Common myeloid progenitor, CD34-positive (primary cell): ENCODE measurements at regions not wholly inside any gene's neighbourhood (a gene's known extent, or its start where the extent isn't known, plus 50 kb on each side); places are given as distances from the start of the nearest gene placed in this dataset.

ENCODE experiments used
- CTCF ChIA-PET: fragments of 350-600 bp; sonication (Branson Sonifier 250); formaldehyde crosslinking; loops from one replicate; lab custom pipeline; 2021; ENCODE audit warnings: antibody characterized with exemption; lab: Charles Lee
- POLR2A ChIA-PET: fragments of 350-600 bp; sonication (Branson Sonifier 250); formaldehyde crosslinking; loops from one replicate; lab custom pipeline; 2021; ENCODE audit warnings: antibody characterized with exemption; lab: Charles Lee
- DNase-seq, 3 donors: peaks; one replicate each; pipeline versions ENCODE4 v3.0.0 to v3.0.0-alpha.2; 2013
- H3K27ac ChIP-seq, 2 experiments: 1 replicate in 1 of 2; 2 replicates in 1 of 2; pipeline ENCODE4 v1.7.0; 2013; ENCODE audit warnings: inconsistent platforms in 2 of 2, low read length in 2 of 2, mild to moderate bottlenecking in 2 of 2, low read depth in 1 of 2, moderate library complexity in 1 of 2; ENCODE audit not compliant: severe bottlenecking in 2 of 2, insufficient read depth in 1 of 2, poor library complexity in 1 of 2
- H3K27me3 ChIP-seq, 5 experiments: replicated peaks in 2 of 5; 1 replicate in 3 of 5; 2 replicates in 2 of 5; pipeline versions ENCODE4 v1.6.1 to v1.7.0; 2013; ENCODE audit warnings: low read length in 4 of 5, mild to moderate bottlenecking in 2 of 5, moderate library complexity in 2 of 5, inconsistent platforms in 1 of 5; ENCODE audit not compliant: insufficient read depth in 5 of 5, control insufficient read depth in 4 of 5
- H3K36me3 ChIP-seq, 4 experiments: 1 replicate in 2 of 4; 2 replicates in 2 of 4; pipeline versions ENCODE4 v1.6.1 to v1.7.0; 2013; ENCODE audit warnings: low read length in 3 of 4, control low read depth in 1 of 4, mild to moderate bottlenecking in 1 of 4; ENCODE audit not compliant: control insufficient read depth in 4 of 4, insufficient read depth in 4 of 4
- H3K4me1 ChIP-seq, 4 experiments: 1 replicate in 3 of 4; 2 replicates in 1 of 4; pipeline versions ENCODE4 v1.6.1 to v1.7.1; 2013; ENCODE audit warnings: low read length in 3 of 4, mild to moderate bottlenecking in 3 of 4, control low read depth in 1 of 4, inconsistent platforms in 1 of 4, moderate library complexity in 1 of 4; ENCODE audit not compliant: control insufficient read depth in 4 of 4, insufficient read depth in 4 of 4; ENCODE audit errors: control extremely low read depth in 1 of 4
- H3K4me3 ChIP-seq, 7 experiments: 1 replicate in 4 of 7; 2 replicates in 3 of 7; pipeline versions ENCODE4 v1.5.1 to v1.7.0; 2013; ENCODE audit warnings: mild to moderate bottlenecking in 7 of 7, low read length in 6 of 7, moderate library complexity in 6 of 7, inconsistent platforms in 2 of 7, low read depth in 2 of 7, control low read depth in 1 of 7; ENCODE audit not compliant: insufficient read depth in 4 of 7, control insufficient read depth in 1 of 7; ENCODE audit errors: extremely low read depth in 1 of 7
- H3K9me3 ChIP-seq, 5 experiments: 1 replicate in 4 of 5; 2 replicates in 1 of 5; pipeline versions ENCODE4 v1.6.1 to v1.7.1; 2013; ENCODE audit warnings: low read length in 4 of 5, mild to moderate bottlenecking in 2 of 5, inconsistent platforms in 1 of 5, low read depth in 1 of 5, moderate library complexity in 1 of 5; ENCODE audit not compliant: control insufficient read depth in 4 of 5, insufficient read depth in 2 of 5; ENCODE audit errors: control extremely low read depth in 1 of 5
- WGBS: methylation state at CpG from one replicate; pipeline ENCODE4 v1.1.5; 2013; ENCODE audit not compliant: insufficient coverage; 5-methylcytosine and 5-hydroxymethylcytosine counted together

DNA sequence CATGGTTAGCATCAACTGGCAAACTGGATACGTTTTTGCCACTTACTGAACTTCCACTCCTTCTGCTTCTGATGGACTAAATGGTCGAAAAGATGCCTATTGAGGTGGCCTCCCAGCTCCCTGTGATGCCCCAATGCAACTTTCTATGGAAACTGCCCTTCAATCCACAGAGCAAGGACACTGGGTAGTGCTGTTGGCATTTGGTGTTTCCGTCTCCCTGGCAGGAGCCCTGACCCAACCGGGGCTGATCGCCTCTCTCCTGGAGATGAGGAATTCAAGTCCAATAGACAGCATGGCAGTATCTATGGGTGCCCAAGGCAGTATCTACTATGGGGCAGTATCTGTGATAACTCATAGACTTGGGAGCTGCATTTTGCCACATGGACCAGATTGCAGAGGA, 116.3 kb upstream of the IRX3 start:
- Histone ChIP-seq H3K4me3 (no peak overlapping the region), H3K27ac (no peak overlapping the region), H3K9me3 (no peaks in the 10 kb centered on the region), H3K4me1 (no peaks in the 10 kb centered on the region), H3K36me3 (no peaks in the 10 kb centered on the region), H3K27me3 (peaks cover 0 to 16% (median 5%) of the 10 kb centered on the region in 5 experiments)
- POLR2A ChIA-PET: no interaction called here
- 89% methylated on average over 5 of the region's 5 CpGs for WGBS
- no peak for DNase-seq
- CTCF ChIA-PET: no interaction called here

DNA sequence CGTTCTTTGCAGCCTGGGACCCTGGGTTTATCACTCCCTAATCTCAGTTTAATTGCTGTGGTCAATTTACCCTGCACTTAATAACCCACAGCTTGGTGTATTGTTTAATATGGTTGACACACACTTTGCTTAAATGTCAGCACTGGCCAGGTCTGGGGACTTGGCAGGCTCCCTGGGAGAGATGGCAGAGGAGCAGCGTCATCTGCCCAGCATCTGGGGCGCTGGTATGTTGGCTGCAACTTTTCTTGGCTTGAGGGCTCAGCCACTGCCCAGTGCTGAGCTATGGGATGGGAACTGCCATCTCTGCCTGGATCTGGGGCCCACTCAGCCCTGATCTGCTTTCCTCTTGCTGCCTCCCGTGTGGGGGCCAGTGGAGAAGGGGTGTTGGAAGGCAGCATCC, 115.7 kb upstream of the IRX3 start:
- Histone ChIP-seq H3K27me3 (peaks cover 0 to 19% (median 5%) of the 10 kb centered on the region in 5 experiments), H3K9me3 (no peaks in the 10 kb centered on the region), H3K36me3 (no peaks in the 10 kb centered on the region), H3K4me1 (no peaks in the 10 kb centered on the region), H3K27ac (no peak overlapping the region), H3K4me3 (no peak overlapping the region)
- CTCF ChIA-PET: no interaction called here
- DNase-seq: no peak
- 89% methylated on average over 2 of the region's 4 CpGs for WGBS
- POLR2A ChIA-PET: no interaction called here

DNA sequence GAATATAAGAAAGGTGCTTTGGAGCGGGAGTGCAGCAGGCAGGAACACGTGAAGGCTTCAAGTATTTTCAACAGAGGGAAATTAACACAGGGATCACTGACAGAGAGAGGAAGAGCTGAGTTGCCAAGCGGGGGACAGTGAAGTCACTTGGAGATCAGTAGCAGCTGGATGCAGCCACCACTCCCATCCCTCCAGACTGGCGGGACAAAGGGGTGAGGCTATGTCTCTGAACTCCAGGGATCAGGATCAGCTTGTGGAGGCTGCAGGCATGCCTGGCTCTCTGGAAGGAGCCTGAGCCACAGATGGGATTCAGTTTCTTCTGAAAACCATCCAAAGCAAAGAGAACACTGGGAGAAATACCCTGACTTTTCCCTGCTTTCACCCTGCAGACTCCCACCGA, 113.7 kb upstream of the IRX3 start:
- peaks cover 0 to 23% (median 5%) of the 10 kb centered on the region in 5 experiments for H3K27me3 ChIP-seq
- ChIA-PET CTCF (interaction anchor here (0.6 kb wide), 1 partner anchor 225 kb away, joined by 4 read pairs; no protein-coding TSS in a partner anchor), POLR2A (no interaction called here)
- H3K4me1 ChIP-seq: no peaks in the 10 kb centered on the region
- 74% methylated on average over 4 of the region's 5 CpGs for WGBS
- H3K4me3 ChIP-seq: no peak overlapping the region
- H3K9me3 ChIP-seq: peaks cover 0 to under 1% (median 0%) of the 10 kb centered on the region in 5 experiments
- no peak overlapping the region for H3K27ac ChIP-seq
- no peak for DNase-seq
- no peaks in the 10 kb centered on the region for H3K36me3 ChIP-seq

DNA sequence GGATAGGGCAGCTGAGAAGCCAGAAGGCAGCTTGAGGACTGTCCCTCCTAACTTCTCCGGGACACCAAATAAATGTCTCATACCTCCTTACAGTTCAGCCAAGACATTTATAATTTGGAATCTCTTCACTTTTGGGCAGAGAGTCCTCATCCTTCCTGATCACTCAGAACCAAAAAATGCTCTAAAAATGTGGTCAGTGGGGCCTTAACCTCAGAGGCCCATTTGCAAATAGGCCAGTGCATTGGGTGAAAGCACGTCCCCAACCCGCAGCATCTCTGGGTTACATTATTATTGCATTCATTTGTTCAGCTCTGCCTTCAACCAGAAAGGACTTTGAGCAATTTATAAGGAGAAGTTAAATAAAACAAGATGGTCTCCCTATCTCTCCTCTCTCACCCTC, 112.4 kb upstream of the IRX3 start:
- Histone ChIP-seq H3K4me1 (no peaks in the 10 kb centered on the region), H3K27ac (no peak overlapping the region), H3K4me3 (no peak overlapping the region), H3K27me3 (peaks cover 0 to 24% (median 5%) of the 10 kb centered on the region in 5 experiments), H3K9me3 (peaks cover 0 to 3% (median 0%) of the 10 kb centered on the region in 5 experiments), H3K36me3 (no peaks in the 10 kb centered on the region)
- POLR2A ChIA-PET: no interaction called here
- 80% methylated on average over 1 of the region's 3 CpGs for WGBS
- no peak for DNase-seq
- CTCF ChIA-PET: no interaction called here

DNA sequence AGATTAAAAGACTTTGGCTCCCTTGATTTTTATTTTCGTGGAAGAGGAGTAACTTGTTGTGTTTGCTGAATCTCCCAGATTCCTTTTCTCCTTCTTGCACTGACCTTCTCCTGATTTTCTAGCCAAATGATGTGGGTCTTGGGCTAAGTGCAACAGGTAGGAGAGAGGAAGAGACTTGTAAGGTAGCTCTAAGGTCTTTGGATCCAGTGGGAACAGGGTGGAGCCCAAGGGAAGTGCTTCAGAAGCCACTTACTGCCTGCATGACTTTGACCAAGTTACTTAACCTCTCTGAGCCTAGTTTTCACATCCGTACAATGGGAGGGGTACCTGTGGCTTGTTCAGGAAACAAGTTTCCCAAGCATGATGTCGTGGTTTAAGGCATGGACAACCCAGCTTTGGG, 111.3 kb upstream of the IRX3 start:
- Histone ChIP-seq H3K4me1 (no peaks in the 10 kb centered on the region), H3K27ac (no peak overlapping the region), H3K27me3 (peaks cover 0 to 25% (median 2%) of the 10 kb centered on the region in 5 experiments), H3K36me3 (no peaks in the 10 kb centered on the region), H3K4me3 (no peak overlapping the region), H3K9me3 (peaks cover 0 to 3% (median 2%) of the 10 kb centered on the region in 5 experiments)
- CTCF ChIA-PET: no interaction called here
- no peak for DNase-seq
- 53% methylated on average over 3 of the region's 3 CpGs for WGBS
- POLR2A ChIA-PET: no interaction called here

DNA sequence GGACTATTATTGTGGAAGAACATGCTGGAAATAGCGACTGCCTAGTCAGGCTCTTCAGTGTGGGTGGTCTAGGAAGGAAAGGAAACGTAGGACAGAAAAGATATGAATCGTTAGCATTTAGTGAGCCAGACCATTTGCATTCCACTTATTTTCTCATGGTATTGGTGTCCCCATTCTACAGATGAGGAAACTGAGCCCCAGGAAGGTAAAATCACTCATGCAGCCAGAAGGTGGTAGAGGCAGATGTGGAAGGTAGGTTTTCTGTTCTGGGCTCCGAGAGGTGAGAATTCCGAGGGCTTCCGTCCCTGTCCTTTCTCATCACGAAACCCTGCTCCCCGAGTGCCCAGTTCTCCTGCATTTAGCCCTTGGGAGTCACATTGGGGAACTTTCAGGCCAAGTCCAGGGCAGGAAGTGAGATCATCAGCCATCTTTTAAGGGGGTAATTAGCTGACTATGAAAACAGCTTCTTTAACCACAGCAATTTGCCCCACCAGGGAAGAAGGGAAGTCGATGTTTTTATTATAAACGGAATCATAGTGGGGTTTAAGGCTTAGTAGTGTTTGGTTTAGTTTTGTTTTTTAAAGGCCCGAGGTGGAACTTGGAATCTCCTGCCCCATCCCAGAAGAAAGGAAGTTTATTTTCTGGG, 110.7 kb upstream of the IRX3 start:
- H3K27ac ChIP-seq: no peak overlapping the region
- CTCF ChIA-PET: no interaction called here
- peaks cover 0 to 3% (median 2%) of the 10 kb centered on the region in 5 experiments for H3K9me3 ChIP-seq
- H3K27me3 ChIP-seq: peaks cover 0 to 26% (median 2%) of the 10 kb centered on the region in 5 experiments
- POLR2A ChIA-PET: no interaction called here
- no peaks in the 10 kb centered on the region for H3K36me3 ChIP-seq
- H3K4me3 ChIP-seq: no peak overlapping the region
- DNase-seq: no peak
- no peaks in the 10 kb centered on the region for H3K4me1 ChIP-seq
- 72% methylated on average over 10 of the region's 11 CpGs for WGBS

DNA sequence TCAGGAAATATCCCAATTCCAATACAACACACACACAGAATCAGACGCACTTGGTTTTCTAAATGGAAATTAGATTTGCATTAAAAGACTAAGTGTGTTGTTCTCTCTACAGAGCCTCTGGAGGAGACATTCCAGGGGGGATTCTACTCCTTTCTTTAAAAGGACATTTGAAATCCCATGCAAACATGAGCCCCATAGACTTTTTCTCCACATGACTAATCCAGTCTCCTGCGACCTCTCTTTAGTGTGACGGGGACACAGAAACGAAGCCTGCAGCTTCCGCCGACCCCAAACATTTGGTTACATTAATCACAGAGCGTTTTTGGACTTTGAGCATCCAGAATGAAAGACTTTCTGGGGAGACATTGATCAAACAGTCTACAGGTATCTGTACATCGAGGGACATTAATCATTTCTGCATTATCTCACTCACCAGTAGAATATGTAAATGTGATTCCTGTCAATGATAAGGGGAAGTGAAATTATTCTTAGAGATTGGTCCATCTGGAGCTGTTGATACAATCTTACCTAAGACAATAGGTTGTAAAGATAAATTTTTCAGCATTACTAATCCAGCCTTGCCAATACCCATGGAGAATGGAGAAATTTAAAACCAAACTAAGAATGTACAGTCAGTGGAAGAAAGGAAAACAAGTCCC, 103.4 kb upstream of the IRX3 start:
- Histone ChIP-seq H3K27ac (no peak overlapping the region), H3K36me3 (no peaks in the 10 kb centered on the region), H3K4me1 (no peaks in the 10 kb centered on the region), H3K9me3 (peaks cover 0 to 4% (median 0%) of the 10 kb centered on the region in 5 experiments), H3K27me3 (peaks cover 2 to 16% (median 6%) of the 10 kb centered on the region in 5 experiments), H3K4me3 (no peak overlapping the region)
- POLR2A ChIA-PET: no interaction called here
- DNase-seq: no peak
- CTCF ChIA-PET: no interaction called here
- WGBS: 72% methylated on average over 6 of the region's 8 CpGs
